Right lobe of liver (tissue), 4 donors: ENCODE measurements at regions not wholly inside any gene's neighbourhood (a gene's known extent, or its start where the extent isn't known, plus 50 kb on each side); places are given as distances from the start of the nearest gene placed in this dataset.

Experiments
- CTCF ChIP-seq, 4 donors: fragments of 200-600 bp in 3 of 4; fragments of 450-650 bp in 1 of 4; IDR thresholded peaks; one replicate each; pipeline versions ENCODE4 v1.5.1 to v1.8.0; 2016 to 2022; ENCODE audit warnings: antibody characterized with exemption in 4 of 4, mild to moderate bottlenecking in 2 of 4
- POLR2A ChIP-seq: fragments of 450-650 bp; IDR thresholded peaks from one replicate; pipeline ENCODE4 v1.6.1; 2017; ENCODE audit warnings: antibody characterized with exemption, mild to moderate bottlenecking
- donor health status: DM: no; HTN: no; CAD: no.
- donor health status: DM: no; HTN: no; CAD: no.
- donor health status: DM: no; HTN: yes; CAD: no.

- TF ChIP-seq CTCF (IDR thresholded peaks at IDR 0.05): no peak
- no peak for TF ChIP-seq POLR2A
These were observed 525.2 kb downstream of the AGTPBP1 start for GRCh38 chr9:85216601-85217000.
